RKO (cell line): ENCODE measurements at regions not wholly inside any gene's neighbourhood (a gene's known extent, or its start where the extent isn't known, plus 50 kb on each side); places are given as distances from the start of the nearest gene placed in this dataset.
"Not testable (repeated sequence)": the region's sequence is repeated elsewhere in the genome, so short reads cannot be mapped to it uniquely, and the experiment has no call there.

Experiments used
- DNase-seq: peaks from one replicate; pipeline ENCODE4 v3.0.0-alpha.2; 2016; ENCODE audit warnings: low spot score

DNA sequence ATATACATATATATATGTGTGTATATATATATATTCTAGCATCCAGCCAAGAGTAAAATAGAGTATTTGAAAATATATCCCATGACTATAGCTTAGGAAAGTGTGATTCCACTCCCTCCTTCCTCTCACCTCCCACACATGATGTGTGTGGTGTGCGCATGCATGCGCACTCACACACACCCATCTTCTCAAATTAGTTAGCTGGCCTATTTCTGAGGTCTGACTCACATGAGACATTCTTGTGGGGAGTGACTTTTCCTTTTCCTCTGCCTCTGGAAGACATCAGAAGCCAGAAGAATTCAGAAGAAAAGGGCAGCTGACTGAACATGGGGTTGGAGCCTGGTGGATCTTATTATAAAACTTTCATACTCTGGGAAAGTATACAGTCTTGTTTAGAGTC, 793.5 kb upstream of the ZNF722 start:
- peak; percentile 71 for DNase-seq

DNA sequence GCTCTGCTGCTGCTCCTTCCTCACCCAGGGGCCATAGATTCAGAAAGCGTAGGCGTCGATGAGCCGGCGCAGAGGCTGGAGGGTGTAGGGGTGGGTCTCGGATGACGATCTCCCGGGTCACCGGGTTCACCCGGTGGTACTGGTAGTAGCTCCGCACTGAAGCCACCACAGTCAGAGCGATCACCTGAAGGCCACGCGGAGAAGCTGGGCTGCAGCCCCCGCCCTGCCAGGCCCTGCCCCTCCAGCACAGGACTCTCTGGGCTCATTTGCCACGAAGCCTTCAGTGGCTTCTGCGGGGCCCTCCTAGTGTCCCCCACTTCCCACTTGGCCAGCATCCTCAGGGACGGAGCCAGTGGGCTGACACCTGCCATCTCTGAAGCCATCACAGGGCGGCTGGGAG, 765.5 kb upstream of the ZNF722 start:
- DNase-seq, result not testable (repeated sequence)

DNA sequence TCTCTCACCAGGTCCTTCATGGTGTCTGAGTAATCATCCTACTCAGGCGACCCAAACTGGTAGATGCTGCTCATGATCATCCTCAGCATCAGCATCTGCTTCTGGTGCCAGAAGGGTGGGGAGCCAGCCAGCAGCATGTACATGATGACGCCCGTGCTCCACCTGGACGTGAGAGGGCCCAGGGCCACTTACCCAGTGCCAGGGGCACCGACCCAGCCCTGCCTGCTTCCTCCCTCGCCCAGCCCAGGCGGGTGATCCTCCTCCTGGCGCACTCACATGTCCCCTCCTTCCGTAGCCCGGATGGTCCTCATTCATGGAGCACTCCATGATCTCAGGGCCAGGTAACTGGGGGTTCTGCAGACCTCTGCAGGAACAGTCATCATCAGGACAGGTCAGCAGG, 764.8 kb upstream of the ZNF722 start:
- no peak for DNase-seq
